ENCODE measurements at regions not wholly inside any gene's neighbourhood (a gene's known extent, or its start where the extent isn't known, plus 50 kb on each side); places are given as distances from the start of the nearest gene placed in this dataset.

DNA sequence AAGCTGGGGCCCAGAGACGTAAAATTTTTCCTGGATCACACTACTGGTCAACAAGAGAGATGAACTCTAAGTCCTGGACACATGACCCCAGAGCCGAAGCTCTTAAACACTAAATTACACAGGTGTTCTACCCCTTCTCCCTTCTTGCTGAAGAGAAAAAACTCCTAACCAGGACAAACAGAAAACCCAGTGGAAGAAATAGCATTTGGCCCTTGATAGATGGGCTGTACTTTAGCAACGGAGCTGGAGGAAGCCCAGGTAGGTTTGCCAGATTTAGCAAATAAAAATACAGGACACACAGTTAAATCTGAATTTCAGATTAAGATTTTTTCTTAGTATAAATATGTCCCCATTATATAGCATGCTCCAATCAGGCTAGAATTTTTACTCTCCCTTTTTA lies 72.7 kb downstream of the DIRAS3 start:
- ATAC-seq (no peak), DNase-seq (ENCODE audit: low spot score) (no peak), FAIRE-seq (no peak)
- in situ Hi-C loops (cut with HindIII; ENCODE audit: extremely low pct_ligation_motif_present, low pct_unique_long_range_greater_than_20kb) (no loop called here), intact Hi-C loops (cut with micrococcal nuclease; ENCODE audit: unreplicated experiment) (no loop called here)
- H3K4me2 ChIP-seq (ENCODE audit: low read depth, low read length), result no peak overlapping the region
- H3K79me2 ChIP-seq (ENCODE audit: insufficient read depth, low read length), result no peaks in the 10 kb centered on the region
- H3K9me3 ChIP-seq (ENCODE audit: low read length), result no peaks in the 10 kb centered on the region
- H2AFZ ChIP-seq (ENCODE audit: low read length), result no peak overlapping the region
- H3K9ac ChIP-seq (ENCODE audit: insufficient read depth, low read depth, low read length), result no peak overlapping the region
- H3K27me3 ChIP-seq (ENCODE audit: control insufficient read depth in 1 of 2, insufficient read depth in 2 of 2, low read length in 2 of 2), result no peaks in the 10 kb centered on the region
- H3K36me3 ChIP-seq (replicated peaks in 1 of 2; ENCODE audit: control insufficient read depth in 1 of 2, insufficient read depth in 2 of 2, low read length in 2 of 2), result no peaks in the 10 kb centered on the region
- no peaks in the 10 kb centered on the region for H3K4me1 ChIP-seq (ENCODE audit: insufficient read depth, low read length)
- no peaks in the 10 kb centered on the region for H4K20me1 ChIP-seq (ENCODE audit: insufficient read depth, low read length)
- no peak overlapping the region for H3K4me3 ChIP-seq (replicated peaks in 1 of 3; ENCODE audit: insufficient read depth in 1 of 3, low read depth in 2 of 3, low read length in 3 of 3)
- TF ChIP-seq ZNF230 (CRISPR knock-in tag; IDR thresholded peaks at IDR 0.05) (no peak), ZNF34 (CRISPR knock-in tag; IDR thresholded peaks at IDR 0.05; ENCODE audit: borderline replicate concordance) (no peak), ZBTB3 (CRISPR knock-in tag; IDR thresholded peaks at IDR 0.05; ENCODE audit: borderline replicate concordance, low read depth) (no peak), TAF1 (CRISPR knock-in tag; IDR thresholded peaks at IDR 0.05) (no peak), YEATS2 (CRISPR knock-in tag; IDR thresholded peaks at IDR 0.05; ENCODE audit: borderline replicate concordance) (no peak), PHB2 (IDR thresholded peaks at IDR 0.05; ENCODE audit: partially characterized antibody) (no peak), ZNF747 (CRISPR knock-in tag; IDR thresholded peaks at IDR 0.05; ENCODE audit: borderline replicate concordance) (no peak), KDM2A (CRISPR knock-in tag; IDR thresholded peaks at IDR 0.05; ENCODE audit: borderline replicate concordance, low read depth) (no peak)
- TF ChIP-seq, protein P1, sequence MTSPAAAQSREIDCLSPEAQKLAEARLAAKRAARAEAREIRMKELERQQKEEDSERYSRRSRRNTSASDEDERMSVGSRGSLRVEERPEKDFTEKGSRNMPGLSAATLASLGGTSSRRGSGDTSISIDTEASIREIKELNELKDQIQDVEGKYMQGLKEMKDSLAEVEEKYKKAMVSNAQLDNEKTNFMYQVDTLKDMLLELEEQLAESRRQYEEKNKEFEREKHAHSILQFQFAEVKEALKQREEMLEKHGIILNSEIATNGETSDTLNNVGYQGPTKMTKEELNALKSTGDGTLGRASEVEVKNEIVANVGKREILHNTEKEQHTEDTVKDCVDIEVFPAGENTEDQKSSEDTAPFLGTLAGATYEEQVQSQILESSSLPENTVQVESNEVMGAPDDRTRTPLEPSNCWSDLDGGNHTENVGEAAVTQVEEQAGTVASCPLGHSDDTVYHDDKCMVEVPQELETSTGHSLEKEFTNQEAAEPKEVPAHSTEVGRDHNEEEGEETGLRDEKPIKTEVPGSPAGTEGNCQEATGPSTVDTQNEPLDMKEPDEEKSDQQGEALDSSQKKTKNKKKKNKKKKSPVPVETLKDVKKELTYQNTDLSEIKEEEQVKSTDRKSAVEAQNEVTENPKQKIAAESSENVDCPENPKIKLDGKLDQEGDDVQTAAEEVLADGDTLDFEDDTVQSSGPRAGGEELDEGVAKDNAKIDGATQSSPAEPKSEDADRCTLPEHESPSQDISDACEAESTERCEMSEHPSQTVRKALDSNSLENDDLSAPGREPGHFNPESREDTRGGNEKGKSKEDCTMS (CRISPR knock-in tag; conservative IDR thresholded peaks at IDR 0.05), result no peak
- ChIA-PET CTCF (ENCODE audit: low intra/inter-chr PET ratio, low total read pairs) (no interaction called here), POLR2A (no interaction called here)
- H3K27ac ChIP-seq (ENCODE audit: extremely low read length, insufficient read depth, low read length), result no peak overlapping the region
- BruUV-seq (replicated peaks), result no TSS peak
- WGBS (ENCODE audit: low lambda C conversion rate), result 5% methylated on average over 3 of the region's 3 CpGs
